Tibial nerve (tissue), 4 donors: ENCODE measurements at regions not wholly inside any gene's neighbourhood (a gene's known extent, or its start where the extent isn't known, plus 50 kb on each side); places are given as distances from the start of the nearest gene placed in this dataset.

ENCODE experiments used
- CTCF ChIP-seq, 5 experiments: fragments of 200-600 bp in 3 of 5; fragments of 450-650 bp in 2 of 5; sonication (generic) in 3 of 5; IDR thresholded peaks; one replicate each; pipeline ENCODE4 v1.5.1; 2016 to 2019; ENCODE audit warnings: antibody characterized with exemption in 5 of 5, mild to moderate bottlenecking in 3 of 5, moderate library complexity in 2 of 5
- EP300 ChIP-seq, 2 donors: sonication (generic); formaldehyde crosslinking; IDR thresholded peaks; one replicate each; pipeline ENCODE4 v1.6.1; 2017; ENCODE audit warnings: antibody characterized with exemption in 2 of 2, mild to moderate bottlenecking in 1 of 2
- POLR2A ChIP-seq, 2 donors: fragments of 450-650 bp; IDR thresholded peaks; one replicate each; pipeline ENCODE4 v1.6.1; 2017; ENCODE audit warnings: antibody characterized with exemption in 2 of 2, mild to moderate bottlenecking in 2 of 2, moderate library complexity in 2 of 2

- TF ChIP-seq CTCF (IDR thresholded peaks at IDR 0.05) (no peak), EP300 (IDR thresholded peaks at IDR 0.05) (no peak), POLR2A (IDR thresholded peaks at IDR 0.05) (no peak)
These were observed 65.1 kb upstream of the PLEKHG1 start for GRCh38 chr6:150534553-150534952.
